Sigmoid colon (tissue), 6 donors: ENCODE measurements at regions not wholly inside any gene's neighbourhood (a gene's known extent, or its start where the extent isn't known, plus 50 kb on each side); places are given as distances from the start of the nearest gene placed in this dataset.
A peak's percentile ranks its signal among the peaks of the same experiment; 100 is the strongest.

ENCODE experiments used
- DNase-seq: peaks from one replicate; pipeline ENCODE4 v3.0.0-alpha.2; 2019
- H3K27ac ChIP-seq, 4 donors: fragments of 200-600 bp; sonication (generic); one replicate each; pipeline ENCODE4 v1.5.1; 2016 to 2019; ENCODE audit warnings: mild to moderate bottlenecking in 1 of 4
- H3K27me3 ChIP-seq, 3 donors: fragments of 200-600 bp; sonication (generic); one replicate each; pipeline ENCODE4 v1.5.1; 2019; ENCODE audit warnings: mild to moderate bottlenecking in 1 of 3
- H3K36me3 ChIP-seq, 4 donors: fragments of 200-600 bp; sonication (generic); one replicate each; pipeline ENCODE4 v1.5.1; 2016 to 2019
- H3K4me1 ChIP-seq, 4 donors: fragments of 200-600 bp; sonication (generic); one replicate each; pipeline ENCODE4 v1.5.1; 2017 to 2019
- H3K4me3 ChIP-seq, 4 donors: fragments of 200-600 bp; sonication (generic); one replicate each; pipeline ENCODE4 v1.5.1; 2017 to 2019; ENCODE audit warnings: mild to moderate bottlenecking in 2 of 4, moderate library complexity in 1 of 4
- H3K9me3 ChIP-seq, 4 donors: fragments of 200-600 bp in 3 of 4; sonication (generic) in 3 of 4; one replicate each; pipeline versions ENCODE4 v1.5.1 to v1.6.1; 2013 to 2019
- EP300 ChIP-seq, 4 donors: sonication (generic); formaldehyde crosslinking; IDR thresholded peaks; one replicate each; pipeline ENCODE4 v1.6.1; 2017; ENCODE audit warnings: antibody characterized with exemption in 4 of 4
- POLR2A ChIP-seq, 2 donors: fragments of 450-650 bp; IDR thresholded peaks; one replicate each; pipeline ENCODE4 v1.6.1; 2016; ENCODE audit warnings: antibody characterized with exemption in 2 of 2, mild to moderate bottlenecking in 2 of 2, moderate library complexity in 2 of 2
- POLR2AphosphoS5 ChIP-seq, 4 donors: sonication (generic); formaldehyde crosslinking; IDR thresholded peaks; one replicate each; pipeline ENCODE4 v1.6.1; 2017; ENCODE audit warnings: antibody characterized with exemption in 4 of 4
- WGBS, 2 donors: extraction: QIAGEN DNeasy Blood & Tissue Kit; methylation state at CpG; one replicate each; pipeline ENCODE4 v1.1.7; 2013; 5-methylcytosine and 5-hydroxymethylcytosine counted together
- intact Hi-C: fragments of 100-400 bp; cut with DNase I; formaldehyde crosslinking; loops from one replicate; pipeline ENCODE4 v1.15.1; 2023
- TF ChIP-seq, protein P1 (sequence below), 4 experiments: fragments of 450-650 bp in 3 of 4; fragments of 200-600 bp in 1 of 4; IDR thresholded peaks; one replicate each; pipeline ENCODE4 v1.5.1; 2016 to 2019; ENCODE audit warnings: antibody characterized with exemption in 4 of 4, mild to moderate bottlenecking in 3 of 4, moderate library complexity in 2 of 4
- donor health status: healthy with polysubstance abuse.
- donor health status: healthy.

- 81 to 94% methylated on average over 3 of the region's 3 CpGs for WGBS, 2 donors
- TF ChIP-seq, protein P1, sequence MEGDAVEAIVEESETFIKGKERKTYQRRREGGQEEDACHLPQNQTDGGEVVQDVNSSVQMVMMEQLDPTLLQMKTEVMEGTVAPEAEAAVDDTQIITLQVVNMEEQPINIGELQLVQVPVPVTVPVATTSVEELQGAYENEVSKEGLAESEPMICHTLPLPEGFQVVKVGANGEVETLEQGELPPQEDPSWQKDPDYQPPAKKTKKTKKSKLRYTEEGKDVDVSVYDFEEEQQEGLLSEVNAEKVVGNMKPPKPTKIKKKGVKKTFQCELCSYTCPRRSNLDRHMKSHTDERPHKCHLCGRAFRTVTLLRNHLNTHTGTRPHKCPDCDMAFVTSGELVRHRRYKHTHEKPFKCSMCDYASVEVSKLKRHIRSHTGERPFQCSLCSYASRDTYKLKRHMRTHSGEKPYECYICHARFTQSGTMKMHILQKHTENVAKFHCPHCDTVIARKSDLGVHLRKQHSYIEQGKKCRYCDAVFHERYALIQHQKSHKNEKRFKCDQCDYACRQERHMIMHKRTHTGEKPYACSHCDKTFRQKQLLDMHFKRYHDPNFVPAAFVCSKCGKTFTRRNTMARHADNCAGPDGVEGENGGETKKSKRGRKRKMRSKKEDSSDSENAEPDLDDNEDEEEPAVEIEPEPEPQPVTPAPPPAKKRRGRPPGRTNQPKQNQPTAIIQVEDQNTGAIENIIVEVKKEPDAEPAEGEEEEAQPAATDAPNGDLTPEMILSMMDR (IDR thresholded peaks at IDR 0.05), result no peak
- TF ChIP-seq POLR2AphosphoS5 (IDR thresholded peaks at IDR 0.05), result no peak
- no peak for TF ChIP-seq EP300 (IDR thresholded peaks at IDR 0.05)
- TF ChIP-seq POLR2A (IDR thresholded peaks at IDR 0.05), result no peak
- Histone ChIP-seq H3K27ac (no peak overlapping the region), H3K27me3 (no peaks in the 10 kb centered on the region), H3K4me3 (no peak overlapping the region), H3K4me1 (peaks cover 0 to 20% (median 11%) of the 10 kb centered on the region in 4 donors), H3K36me3 (no peaks in the 10 kb centered on the region), H3K9me3 (peaks cover 0 to 2% (median 0%) of the 10 kb centered on the region in 4 donors)
- DNase-seq, result no peak
- intact Hi-C loops, result loop anchor here (10.0 kb wide), 1 partner anchor 940 kb away; no protein-coding TSS in a partner anchor
Measured at GRCh38 chr11:91935120-91935519, 289.5 kb upstream of the FAT3 start.

- no peak for DNase-seq
Measured at GRCh38 chr11:91932151-91932821, 292.3 kb upstream of the FAT3 start.

DNA sequence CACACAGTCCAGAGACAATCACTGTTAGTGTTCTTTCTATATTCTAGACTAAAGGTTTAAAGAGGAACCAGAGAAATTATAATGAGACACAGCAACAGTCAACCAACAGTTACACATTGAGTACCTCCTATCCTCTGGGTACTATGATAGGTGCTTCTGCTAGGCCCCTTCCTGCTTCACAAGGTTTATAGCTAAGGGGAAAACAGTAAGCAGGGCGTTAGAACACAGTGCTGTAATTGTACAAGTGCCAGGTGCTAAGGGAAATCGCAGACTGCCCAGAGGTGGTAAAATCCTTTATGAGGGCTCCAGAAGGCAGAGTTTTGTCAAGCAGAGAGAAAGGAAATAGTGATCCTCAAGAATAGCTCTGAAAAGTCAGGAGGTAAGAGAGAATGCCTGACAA lies 297.2 kb upstream of the FAT3 start:
- no peak for DNase-seq
- WGBS, 2 donors, result 9 to 45% methylated on average over 2 of the region's 2 CpGs
- no peak for TF ChIP-seq POLR2AphosphoS5 (IDR thresholded peaks at IDR 0.05)
- no peak for TF ChIP-seq POLR2A (IDR thresholded peaks at IDR 0.05)
- no peak overlapping the region for H3K4me3 ChIP-seq
- intact Hi-C loops, result no loop called here
- no peaks in the 10 kb centered on the region for H3K27me3 ChIP-seq
- no peaks in the 10 kb centered on the region for H3K9me3 ChIP-seq
- peaks cover 0 to 26% (median 23%) of the 10 kb centered on the region in 4 donors for H3K4me1 ChIP-seq
- no peaks in the 10 kb centered on the region for H3K36me3 ChIP-seq
- H3K27ac ChIP-seq, result peak overlapping the region in 3 of 4 donors; percentile 64 to 68 (median 67)

More at GRCh38 chr11:91932151-91932821, 292.3 kb upstream of the FAT3 start:
- intact Hi-C loops, result loop anchor here (10.0 kb wide), 1 partner anchor 943 kb away; no protein-coding TSS in a partner anchor
- H3K36me3 ChIP-seq, result no peaks in the 10 kb centered on the region
- TF ChIP-seq, protein P1 (IDR thresholded peaks at IDR 0.05), result no peak
- TF ChIP-seq POLR2A (IDR thresholded peaks at IDR 0.05), result no peak
- no peak for TF ChIP-seq POLR2AphosphoS5 (IDR thresholded peaks at IDR 0.05)
- TF ChIP-seq EP300 (IDR thresholded peaks at IDR 0.05), result no peak
- peak overlapping the region in 3 of 4 donors; percentile 1 to 59 (median 48) for H3K27ac ChIP-seq
- WGBS, 2 donors, result 70% methylated on average over 11 of the region's 11 CpGs
- peaks cover 0 to 2% (median 0%) of the 10 kb centered on the region in 4 donors for H3K9me3 ChIP-seq
- peak overlapping the region in 1 of 4 donors; percentile 3 for H3K4me3 ChIP-seq
- peaks cover 0 to 28% (median 17%) of the 10 kb centered on the region in 4 donors for H3K4me1 ChIP-seq
- H3K27me3 ChIP-seq, result no peaks in the 10 kb centered on the region

DNA sequence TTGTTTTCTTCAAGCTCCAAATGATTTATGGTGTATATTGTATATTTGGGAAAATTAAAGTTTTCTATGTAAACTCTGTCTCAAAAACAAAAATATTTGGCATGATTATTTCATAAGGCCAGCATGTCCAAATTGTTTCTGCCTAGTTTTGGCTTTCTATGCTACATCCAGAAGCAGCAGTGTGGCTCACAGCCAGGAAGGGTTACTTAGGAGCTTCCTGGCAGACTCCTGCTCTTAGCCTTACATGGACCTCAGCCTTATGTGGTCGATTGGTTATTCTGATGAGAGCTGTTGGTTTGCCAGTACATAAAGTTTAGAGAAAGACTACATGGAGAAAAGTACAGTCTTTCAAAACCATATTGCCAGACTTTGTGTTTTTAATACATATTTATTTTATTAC lies 297.7 kb upstream of the FAT3 start:
- H3K27me3 ChIP-seq, result no peaks in the 10 kb centered on the region
- WGBS, 2 donors, result 67 to 72% methylated on average over 1 of the region's 1 CpG
- no peak overlapping the region for H3K4me3 ChIP-seq
- no peak for TF ChIP-seq EP300 (IDR thresholded peaks at IDR 0.05)
- TF ChIP-seq POLR2A (IDR thresholded peaks at IDR 0.05), result no peak
- peak in 3 of 4 donors; percentile 30 to 57 (median 34) for TF ChIP-seq POLR2AphosphoS5 (IDR thresholded peaks at IDR 0.05)
- TF ChIP-seq, protein P1 (IDR thresholded peaks at IDR 0.05), result no peak
- intact Hi-C loops, result no loop called here
- H3K4me1 ChIP-seq, result peaks cover 0 to 21% (median 18%) of the 10 kb centered on the region in 4 donors
- no peaks in the 10 kb centered on the region for H3K36me3 ChIP-seq
- peak; percentile 90 for DNase-seq
- H3K9me3 ChIP-seq, result no peaks in the 10 kb centered on the region
- peak overlapping the region in 3 of 4 donors; percentile 64 to 68 (median 67) for H3K27ac ChIP-seq

DNA sequence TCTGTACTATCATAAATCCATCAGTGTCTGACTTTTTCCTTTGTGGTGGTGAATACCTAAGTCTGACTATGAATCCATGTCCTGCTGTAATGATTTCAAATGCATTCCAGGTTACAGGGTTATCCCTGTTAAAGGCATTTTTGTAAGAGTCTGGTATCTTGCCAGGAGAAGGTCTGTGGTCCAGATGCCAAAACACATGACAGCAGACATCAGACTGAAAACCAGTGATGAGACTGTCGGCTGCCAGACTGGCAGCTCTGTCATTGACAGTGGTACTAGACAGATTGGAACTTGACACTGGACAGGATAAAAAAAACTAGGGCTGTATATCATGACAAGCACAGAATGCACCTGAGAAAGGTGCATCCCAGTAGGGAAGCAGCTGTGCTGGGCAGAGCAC lies 301.8 kb upstream of the FAT3 start:
- no peak for DNase-seq
- 82 to 91% methylated on average over 1 of the region's 1 CpG for WGBS, 2 donors
- no peak overlapping the region for H3K4me3 ChIP-seq
- H3K27me3 ChIP-seq, result no peaks in the 10 kb centered on the region
- peaks cover 0 to 16% (median 10%) of the 10 kb centered on the region in 4 donors for H3K4me1 ChIP-seq
- H3K36me3 ChIP-seq, result no peaks in the 10 kb centered on the region
- TF ChIP-seq EP300 (IDR thresholded peaks at IDR 0.05) (no peak), POLR2AphosphoS5 (IDR thresholded peaks at IDR 0.05) (no peak), POLR2A (IDR thresholded peaks at IDR 0.05) (no peak)
- TF ChIP-seq, protein P1 (IDR thresholded peaks at IDR 0.05), result no peak
- H3K9me3 ChIP-seq, result no peaks in the 10 kb centered on the region
- intact Hi-C loops, result no loop called here
- H3K27ac ChIP-seq, result no peak overlapping the region
